Thoracic aorta (tissue), 2 donors: ENCODE measurements at regions not wholly inside any gene's neighbourhood (a gene's known extent, or its start where the extent isn't known, plus 50 kb on each side); places are given as distances from the start of the nearest gene placed in this dataset.

Experiments
- ATAC-seq: fragments of 150-250 bp; one replicate; pipeline ENCODE4 v1.8.0; 2017; ENCODE audit warnings: low read depth; ENCODE audit not compliant: insufficient number of reproducible peaks, low FRiP score
- DNase-seq: peaks from one replicate; pipeline ENCODE4 v3.0.0-alpha.2; 2020; ENCODE audit warnings: low spot score
- H3K27ac ChIP-seq, 2 donors: fragments of 200-600 bp; sonication (generic); 1 replicate in 1 of 2; 2 replicates in 1 of 2; pipeline ENCODE4 v1.5.1; 2016; ENCODE audit warnings: mild to moderate bottlenecking in 2 of 2, moderate library complexity in 2 of 2
- H3K27me3 ChIP-seq: fragments of 200-600 bp; sonication (generic); replicated peaks from 2 replicates; pipeline ENCODE4 v1.6.0; 2016; ENCODE audit warnings: mild to moderate bottlenecking; ENCODE audit not compliant: insufficient read depth
- H3K36me3 ChIP-seq: fragments of 200-600 bp; sonication (generic); one replicate; pipeline ENCODE4 v1.5.1; 2016
- H3K4me1 ChIP-seq, 2 donors: fragments of 200-600 bp; sonication (generic); 1 replicate in 1 of 2; 2 replicates in 1 of 2; pipeline versions ENCODE4 v1.5.1 to v1.6.0; 2016; ENCODE audit warnings: low read depth in 2 of 2, mild to moderate bottlenecking in 1 of 2; ENCODE audit not compliant: control insufficient read depth in 1 of 2
- H3K4me3 ChIP-seq: fragments of 200-600 bp; sonication (generic); 2 replicates; pipeline ENCODE4 v1.5.1; 2016; ENCODE audit warnings: mild to moderate bottlenecking
- H3K9me3 ChIP-seq: fragments of 200-600 bp; sonication (generic); 2 replicates; pipeline ENCODE4 v1.5.1; 2016
- CTCF ChIP-seq: fragments of 200-600 bp; sonication (generic); IDR thresholded peaks from one replicate; pipeline ENCODE4 v1.5.1; 2019; ENCODE audit warnings: antibody characterized with exemption

- TF ChIP-seq CTCF: no peak
Observed at GRCh38 chr12:76208129-76208528, 123.6 kb upstream of the NAP1L1 start.

GRCh38 chr12:76206677-76207072, 122.2 kb upstream of the NAP1L1 start:
- no peak for TF ChIP-seq CTCF

More at GRCh38 chr12:76208129-76208528, 123.6 kb upstream of the NAP1L1 start:
- H3K4me1 ChIP-seq: no peaks in the 10 kb centered on the region
- H3K9me3 ChIP-seq: no peaks in the 10 kb centered on the region
- no peak for ATAC-seq
- no peaks in the 10 kb centered on the region for H3K27me3 ChIP-seq
- H3K4me3 ChIP-seq: no peak overlapping the region
- DNase-seq: no peak
- H3K36me3 ChIP-seq: no peaks in the 10 kb centered on the region
- H3K27ac ChIP-seq: no peak overlapping the region

GRCh38 chr12:76206039-76206676, 121.7 kb upstream of the NAP1L1 start:
- Histone ChIP-seq H3K36me3 (no peaks in the 10 kb centered on the region), H3K27me3 (no peaks in the 10 kb centered on the region), H3K9me3 (no peaks in the 10 kb centered on the region), H3K27ac (no peak overlapping the region), H3K4me3 (no peak overlapping the region), H3K4me1 (no peaks in the 10 kb centered on the region)
- DNase-seq: no peak
- ATAC-seq: no peak
- TF ChIP-seq CTCF: no peak

More at GRCh38 chr12:76206677-76207072, 122.2 kb upstream of the NAP1L1 start:
- no peaks in the 10 kb centered on the region for H3K4me1 ChIP-seq
- H3K27me3 ChIP-seq: no peaks in the 10 kb centered on the region
- no peaks in the 10 kb centered on the region for H3K36me3 ChIP-seq
- H3K4me3 ChIP-seq: no peak overlapping the region
- no peaks in the 10 kb centered on the region for H3K9me3 ChIP-seq
- no peak for DNase-seq
- H3K27ac ChIP-seq: no peak overlapping the region
- ATAC-seq: no peak

GRCh38 chr12:76202621-76203020, 118.1 kb upstream of the NAP1L1 start:
- no peak for ATAC-seq
- no peak overlapping the region for H3K4me3 ChIP-seq
- TF ChIP-seq CTCF: no peak
- peaks cover 11% of the 10 kb centered on the region for H3K9me3 ChIP-seq
- H3K27me3 ChIP-seq: no peaks in the 10 kb centered on the region
- no peaks in the 10 kb centered on the region for H3K4me1 ChIP-seq
- no peaks in the 10 kb centered on the region for H3K36me3 ChIP-seq
- DNase-seq: no peak
- no peak overlapping the region for H3K27ac ChIP-seq

GRCh38 chr12:76201758-76202157, 117.3 kb upstream of the NAP1L1 start:
- no peaks in the 10 kb centered on the region for H3K4me1 ChIP-seq
- H3K4me3 ChIP-seq: no peak overlapping the region
- no peaks in the 10 kb centered on the region for H3K36me3 ChIP-seq
- DNase-seq (no peak), ATAC-seq (no peak)
- no peak for TF ChIP-seq CTCF
- no peak overlapping the region for H3K27ac ChIP-seq
- no peaks in the 10 kb centered on the region for H3K27me3 ChIP-seq
- peaks cover 11% of the 10 kb centered on the region for H3K9me3 ChIP-seq
